KOPT-K1 (cell line): ENCODE measurements at regions not wholly inside any gene's neighbourhood (a gene's known extent, or its start where the extent isn't known, plus 50 kb on each side); places are given as distances from the start of the nearest gene placed in this dataset.
"Not testable (repeated sequence)": the region's sequence is repeated elsewhere in the genome, so short reads cannot be mapped to it uniquely, and the experiment has no call there.

Source experiments
- H3K27ac ChIP-seq: fragments of 200-600 bp; sonication (generic); 2 replicates; pipeline ENCODE4 v1.5.1; 2016; ENCODE audit warnings: antibody characterized with exemption, mild to moderate bottlenecking, low read depth, low read length; ENCODE audit not compliant: poor library complexity, severe bottlenecking
- H3K36me3 ChIP-seq: fragments of 200-600 bp; sonication (generic); 2 replicates; pipeline ENCODE4 v1.5.1; 2017; ENCODE audit warnings: antibody characterized with exemption, mild to moderate bottlenecking, low read length, moderate library complexity; ENCODE audit not compliant: insufficient read depth
- H3K9me3 ChIP-seq: fragments of 200-600 bp; sonication (generic); 2 replicates; pipeline ENCODE4 v1.5.1; 2017; ENCODE audit warnings: antibody characterized with exemption, low read length, mild to moderate bottlenecking; ENCODE audit not compliant: insufficient read depth, poor library complexity, severe bottlenecking

GRCh38 chr2:160577081-160577480 is 83.5 kb upstream of the RBMS1 start:
- H3K27ac ChIP-seq, H3K36me3 ChIP-seq: not testable (repeated sequence)
- H3K9me3 ChIP-seq: peaks cover 12% of the 10 kb centered on the region

- H3K27ac ChIP-seq: no peak overlapping the region
- no peaks in the 10 kb centered on the region for H3K9me3 ChIP-seq
- no peaks in the 10 kb centered on the region for H3K36me3 ChIP-seq
Observed at GRCh38 chr2:160581035-160581434, 87.4 kb upstream of the RBMS1 start.

GRCh38 chr2:160581448-160581847 is 87.8 kb upstream of the RBMS1 start:
- Histone ChIP-seq H3K27ac (no peak overlapping the region), H3K9me3 (no peaks in the 10 kb centered on the region), H3K36me3 (no peaks in the 10 kb centered on the region)

- Histone ChIP-seq H3K27ac (no peak overlapping the region), H3K9me3 (no peaks in the 10 kb centered on the region), H3K36me3 (no peaks in the 10 kb centered on the region)
Observed at GRCh38 chr2:160582081-160582480, 88.5 kb upstream of the RBMS1 start.

GRCh38 chr2:160582490-160583145 is 89.0 kb upstream of the RBMS1 start:
- no peak overlapping the region for H3K27ac ChIP-seq
- H3K36me3 ChIP-seq: no peaks in the 10 kb centered on the region

GRCh38 chr2:160583146-160583535 is 89.5 kb upstream of the RBMS1 start:
- Histone ChIP-seq H3K9me3 (no peaks in the 10 kb centered on the region), H3K36me3 (no peaks in the 10 kb centered on the region), H3K27ac (no peak overlapping the region)

More at GRCh38 chr2:160582490-160583145, 89.0 kb upstream of the RBMS1 start:
- H3K9me3 ChIP-seq: no peaks in the 10 kb centered on the region

GRCh38 chr2:160583813-160584537 is 90.4 kb upstream of the RBMS1 start:
- no peak overlapping the region for H3K27ac ChIP-seq
- H3K36me3 ChIP-seq: no peaks in the 10 kb centered on the region
- H3K9me3 ChIP-seq: no peaks in the 10 kb centered on the region

- no peaks in the 10 kb centered on the region for H3K36me3 ChIP-seq
- no peaks in the 10 kb centered on the region for H3K9me3 ChIP-seq
- no peak overlapping the region for H3K27ac ChIP-seq
Observed at GRCh38 chr2:160584972-160585494, 91.4 kb upstream of the RBMS1 start.

GRCh38 chr2:160590664-160591063 is 97.1 kb upstream of the RBMS1 start:
- H3K27ac ChIP-seq: no peak overlapping the region

GRCh38 chr2:160592401-160592800 is 98.8 kb upstream of the RBMS1 start:
- Histone ChIP-seq H3K36me3 (no peaks in the 10 kb centered on the region), H3K27ac (no peak overlapping the region), H3K9me3 (no peaks in the 10 kb centered on the region)

More at GRCh38 chr2:160590664-160591063, 97.1 kb upstream of the RBMS1 start:
- no peaks in the 10 kb centered on the region for H3K36me3 ChIP-seq
- H3K9me3 ChIP-seq: no peaks in the 10 kb centered on the region

- Histone ChIP-seq H3K27ac (no peak overlapping the region), H3K9me3 (no peaks in the 10 kb centered on the region), H3K36me3 (no peaks in the 10 kb centered on the region)
Observed at GRCh38 chr2:160592993-160593392, 99.4 kb upstream of the RBMS1 start.

GRCh38 chr2:160596441-160596840 is 102.8 kb upstream of the RBMS1 start:
- no peak overlapping the region for H3K27ac ChIP-seq
- no peaks in the 10 kb centered on the region for H3K36me3 ChIP-seq
- H3K9me3 ChIP-seq: no peaks in the 10 kb centered on the region

- not testable (repeated sequence) for H3K9me3 ChIP-seq, H3K36me3 ChIP-seq, H3K27ac ChIP-seq
Observed at GRCh38 chr2:160600437-160600836, 106.8 kb upstream of the RBMS1 start.

- Histone ChIP-seq H3K9me3 (no peaks in the 10 kb centered on the region), H3K36me3 (no peaks in the 10 kb centered on the region), H3K27ac (no peak overlapping the region)
Observed at GRCh38 chr2:160602073-160602472, 108.5 kb upstream of the RBMS1 start.

- no peak overlapping the region for H3K27ac ChIP-seq
- no peaks in the 10 kb centered on the region for H3K9me3 ChIP-seq
- no peaks in the 10 kb centered on the region for H3K36me3 ChIP-seq
Observed at GRCh38 chr2:160603771-160604510, 110.3 kb upstream of the RBMS1 start.
